ENCODE measurements at regions not wholly inside any gene's neighbourhood (a gene's known extent, or its start where the extent isn't known, plus 50 kb on each side); places are given as distances from the start of the nearest gene placed in this dataset.

- TF ChIP-seq TSHZ2 (CRISPR knock-in tag; IDR thresholded peaks at IDR 0.05) = no peak
- TF ChIP-seq GLIS3 (CRISPR knock-in tag; IDR thresholded peaks at IDR 0.05) = no peak
- no peak for TF ChIP-seq CSDC2 (CRISPR knock-in tag; IDR thresholded peaks at IDR 0.05)
- TF ChIP-seq ARNTL (CRISPR knock-in tag; IDR thresholded peaks at IDR 0.05; ENCODE audit: borderline replicate concordance, low read depth) = no peak
- no peak for TF ChIP-seq CREB5 (CRISPR knock-in tag; IDR thresholded peaks at IDR 0.05; ENCODE audit: low read depth)
Observed at GRCh38 chr13:63944911-63945310, 2529.3 kb upstream of the PCDH20 start.
